Cardiac fibroblast (primary cell): ENCODE measurements at regions not wholly inside any gene's neighbourhood (a gene's known extent, or its start where the extent isn't known, plus 50 kb on each side); places are given as distances from the start of the nearest gene placed in this dataset.

Experiments used
- DNase-seq, 2 donors: peaks; one replicate each; pipeline versions ENCODE4 v3.0.0 to v3.0.0-alpha.2; 2010; ENCODE audit warnings: low read depth in 2 of 2
- H3K4me3 ChIP-seq, 2 donors: replicated peaks in 1 of 2; 1 replicate in 1 of 2; 2 replicates in 1 of 2; pipeline ENCODE4 v1.5.1; 2011; ENCODE audit warnings: low read depth in 2 of 2, low read length in 2 of 2, mild to moderate bottlenecking in 2 of 2, moderate library complexity in 1 of 2
- TF ChIP-seq, protein P1 (sequence below): IDR thresholded peaks from one replicate; pipeline ENCODE4 v1.5.1; 2011; ENCODE audit warnings: low read depth, mild to moderate bottlenecking, low read length, inconsistent platforms

GRCh38 chr2:16153754-16154035 lies 213.3 kb downstream of the MYCN start:
- H3K4me3 ChIP-seq: no peak overlapping the region
- TF ChIP-seq, protein P1, sequence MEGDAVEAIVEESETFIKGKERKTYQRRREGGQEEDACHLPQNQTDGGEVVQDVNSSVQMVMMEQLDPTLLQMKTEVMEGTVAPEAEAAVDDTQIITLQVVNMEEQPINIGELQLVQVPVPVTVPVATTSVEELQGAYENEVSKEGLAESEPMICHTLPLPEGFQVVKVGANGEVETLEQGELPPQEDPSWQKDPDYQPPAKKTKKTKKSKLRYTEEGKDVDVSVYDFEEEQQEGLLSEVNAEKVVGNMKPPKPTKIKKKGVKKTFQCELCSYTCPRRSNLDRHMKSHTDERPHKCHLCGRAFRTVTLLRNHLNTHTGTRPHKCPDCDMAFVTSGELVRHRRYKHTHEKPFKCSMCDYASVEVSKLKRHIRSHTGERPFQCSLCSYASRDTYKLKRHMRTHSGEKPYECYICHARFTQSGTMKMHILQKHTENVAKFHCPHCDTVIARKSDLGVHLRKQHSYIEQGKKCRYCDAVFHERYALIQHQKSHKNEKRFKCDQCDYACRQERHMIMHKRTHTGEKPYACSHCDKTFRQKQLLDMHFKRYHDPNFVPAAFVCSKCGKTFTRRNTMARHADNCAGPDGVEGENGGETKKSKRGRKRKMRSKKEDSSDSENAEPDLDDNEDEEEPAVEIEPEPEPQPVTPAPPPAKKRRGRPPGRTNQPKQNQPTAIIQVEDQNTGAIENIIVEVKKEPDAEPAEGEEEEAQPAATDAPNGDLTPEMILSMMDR: no peak
- no peak for DNase-seq

DNA sequence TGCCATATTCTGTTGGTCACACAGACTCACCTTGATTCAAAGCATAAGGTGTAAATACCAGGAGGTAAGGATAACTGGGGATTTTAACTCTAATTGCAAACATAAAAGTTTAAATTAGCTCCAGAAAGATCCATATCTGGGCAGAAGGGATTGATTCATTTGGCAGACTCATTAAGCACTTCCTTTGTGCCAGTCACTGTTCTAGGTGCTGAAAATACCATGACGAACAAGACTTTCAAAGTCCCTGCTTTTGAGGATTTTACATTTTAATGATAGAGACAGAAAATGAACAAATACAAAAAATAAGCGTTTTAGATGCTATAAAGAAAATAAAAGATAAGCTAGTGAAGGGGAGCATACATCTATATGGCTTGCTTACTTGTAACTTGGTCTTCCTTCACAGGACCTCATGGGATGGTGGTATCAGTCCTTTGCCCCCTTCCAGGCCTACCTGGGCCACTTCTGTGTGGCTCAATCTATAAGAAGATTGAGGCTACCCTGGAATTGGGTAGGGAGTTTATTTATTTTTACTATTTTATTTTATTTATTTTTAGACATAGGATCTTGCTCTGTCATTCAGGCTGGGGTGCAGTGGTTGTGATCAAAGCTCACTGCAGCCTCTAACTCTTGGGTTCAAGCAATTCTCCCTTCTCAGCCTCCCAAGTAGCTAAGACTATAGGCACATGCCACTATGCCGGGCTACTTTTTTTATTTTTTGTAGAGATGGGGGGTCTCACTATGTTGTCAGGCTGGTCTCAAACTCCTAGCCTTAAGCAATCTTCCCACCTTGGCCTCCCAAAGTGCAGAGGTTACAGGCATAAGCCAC lies 212.8 kb downstream of the MYCN start:
- DNase-seq: no peak
- TF ChIP-seq, protein P1: no peak
- no peak overlapping the region for H3K4me3 ChIP-seq

GRCh38 chr2:16152071-16152927 lies 211.9 kb downstream of the MYCN start:
- TF ChIP-seq, protein P1: no peak
- no peak for DNase-seq
- H3K4me3 ChIP-seq: no peak overlapping the region

DNA sequence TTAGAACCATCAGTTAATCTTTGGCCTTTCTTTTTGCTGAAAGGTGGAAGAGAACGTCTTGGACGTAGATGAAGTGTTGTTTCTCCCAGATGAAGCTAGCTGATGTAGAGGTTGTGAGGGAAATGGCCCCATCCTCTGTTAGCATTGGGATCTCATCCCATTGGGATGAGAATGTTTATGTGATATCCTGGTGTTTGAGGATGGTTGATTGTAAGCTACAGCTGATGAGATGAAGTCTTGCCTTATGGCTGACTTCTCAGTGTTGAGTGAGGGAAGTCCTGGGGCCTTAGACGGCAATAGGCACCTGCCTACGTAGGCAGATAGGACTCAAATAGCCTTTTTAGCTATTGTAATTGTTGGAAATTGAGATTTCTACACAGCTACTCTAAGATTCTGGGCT lies 211.3 kb downstream of the MYCN start:
- TF ChIP-seq, protein P1: no peak
- no peak overlapping the region for H3K4me3 ChIP-seq
- no peak for DNase-seq

DNA sequence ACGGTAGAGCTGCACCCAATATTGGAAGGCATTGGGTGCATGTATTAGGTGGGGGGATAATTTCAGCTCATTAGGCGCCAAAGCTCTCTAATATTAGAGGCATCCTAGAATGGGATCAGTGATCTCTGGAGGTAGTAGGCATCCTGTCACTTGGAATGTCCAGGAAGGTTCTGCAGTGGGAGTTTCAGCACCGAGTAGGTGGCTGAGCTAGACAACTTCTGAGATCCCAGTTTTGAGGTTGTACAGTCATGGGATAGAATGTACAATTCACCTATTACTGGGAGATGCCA lies 210.9 kb downstream of the MYCN start:
- no peak for DNase-seq
- TF ChIP-seq, protein P1: no peak
- H3K4me3 ChIP-seq: no peak overlapping the region

DNA sequence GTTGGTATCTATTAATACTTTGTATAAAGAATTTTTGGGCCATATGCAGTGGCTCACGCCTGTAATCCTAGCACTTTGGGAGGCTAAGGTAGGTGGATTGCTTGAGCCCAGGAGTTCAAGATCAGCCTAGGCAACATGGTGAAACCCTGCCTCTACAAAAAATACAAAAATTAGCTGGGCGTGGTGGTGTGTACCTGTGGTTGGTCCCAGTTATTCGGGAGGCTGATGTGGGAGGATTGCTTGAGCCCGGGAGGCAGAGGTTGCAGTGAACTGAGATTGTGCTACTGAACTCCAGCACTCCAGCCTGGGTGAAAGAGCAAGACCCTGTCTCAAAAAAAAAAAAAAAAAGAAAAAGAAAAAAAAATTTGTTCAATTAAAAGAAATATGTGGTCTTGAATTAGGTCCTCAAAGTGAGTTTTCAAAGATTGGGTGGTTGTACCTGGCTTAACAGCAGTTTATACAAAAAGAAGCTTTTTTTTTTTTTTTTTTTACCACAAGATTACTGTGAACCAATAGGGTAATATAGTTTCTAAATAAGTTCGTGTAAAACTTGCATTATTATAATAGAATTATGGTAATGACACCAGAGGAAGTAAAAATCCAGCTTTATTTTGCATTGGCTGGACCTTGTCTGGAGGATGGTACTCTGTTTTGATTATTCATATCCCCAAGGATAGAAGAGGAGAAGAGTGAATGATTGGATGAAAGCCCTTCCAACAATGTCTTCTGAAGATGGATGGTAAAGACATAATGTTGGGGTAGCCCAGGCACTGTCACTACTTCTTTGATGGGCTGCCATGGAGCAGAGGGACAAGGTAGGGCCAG lies 210.3 kb downstream of the MYCN start:
- no peak for DNase-seq
- TF ChIP-seq, protein P1: no peak
- H3K4me3 ChIP-seq: no peak overlapping the region
